Tibial artery (tissue), 4 donors: ENCODE measurements at regions not wholly inside any gene's neighbourhood (a gene's known extent, or its start where the extent isn't known, plus 50 kb on each side); places are given as distances from the start of the nearest gene placed in this dataset.

Source experiments
- DNase-seq, 2 donors: peaks; one replicate each; pipeline ENCODE4 v3.0.0-alpha.2; 2019
- H3K27ac ChIP-seq, 2 donors: fragments of 200-600 bp; sonication (generic) in 1 of 2; 1 replicate in 1 of 2; 2 replicates in 1 of 2; pipeline ENCODE4 v1.5.1; 2018 to 2019; ENCODE audit warnings: mild to moderate bottlenecking in 1 of 2
- H3K27me3 ChIP-seq, 2 donors: fragments of 200-600 bp; sonication (generic) in 1 of 2; one replicate each; pipeline versions ENCODE4 v1.5.1 to v1.6.0; 2016 to 2019
- H3K36me3 ChIP-seq, 3 donors: fragments of 200-600 bp; sonication (generic) in 2 of 3; one replicate each; pipeline ENCODE4 v1.5.1; 2016 to 2019; ENCODE audit warnings: mild to moderate bottlenecking in 2 of 3
- H3K4me1 ChIP-seq, 4 donors: fragments of 200-600 bp; sonication (generic) in 2 of 4; 1 replicate in 3 of 4; 2 replicates in 1 of 4; pipeline ENCODE4 v1.5.1; 2016 to 2019
- H3K4me3 ChIP-seq, 2 donors: fragments of 200-600 bp; sonication (generic) in 1 of 2; 1 replicate in 1 of 2; 2 replicates in 1 of 2; pipeline ENCODE4 v1.5.1; 2018 to 2019; ENCODE audit warnings: mild to moderate bottlenecking in 2 of 2
- H3K9me3 ChIP-seq, 3 donors: fragments of 200-600 bp; sonication (generic) in 1 of 3; one replicate each; pipeline ENCODE4 v1.5.1; 2016 to 2019
- CTCF ChIP-seq, 2 experiments: fragments of 200-600 bp in 1 of 2; fragments of 450-650 bp in 1 of 2; IDR thresholded peaks; one replicate each; pipeline ENCODE4 v1.5.1; 2017 to 2019; ENCODE audit warnings: antibody characterized with exemption in 2 of 2, mild to moderate bottlenecking in 1 of 2, moderate library complexity in 1 of 2
- intact Hi-C: fragments of 100-400 bp; cut with DNase I; formaldehyde crosslinking; loops from one replicate; pipeline ENCODE4 v1.15.0; 2023; ENCODE audit warnings: low total_unique reads

DNA sequence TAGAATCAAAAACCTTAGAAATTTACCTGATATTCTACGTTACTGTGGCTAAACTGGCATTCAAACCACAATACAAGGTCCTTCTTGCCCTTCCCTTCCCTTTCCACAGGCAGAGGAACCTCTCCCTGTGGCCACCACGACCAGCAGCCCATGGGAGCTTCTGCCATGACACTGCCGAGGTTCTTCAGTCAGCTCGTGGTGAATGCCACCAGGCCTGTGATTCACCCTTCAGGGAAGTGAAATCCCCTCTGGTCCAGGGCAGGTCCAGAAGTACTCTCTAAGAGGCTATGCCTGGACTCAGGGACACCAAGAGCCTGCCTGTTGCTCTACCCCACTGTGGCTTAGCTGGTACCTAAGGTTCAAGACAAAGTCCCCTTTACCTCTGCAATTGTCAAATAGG lies 123.0 kb downstream of the HTR1B start:
- H3K9me3 ChIP-seq, result no peaks in the 10 kb centered on the region
- intact Hi-C loops, result no loop called here
- no peak for DNase-seq
- no peak for TF ChIP-seq CTCF (IDR thresholded peaks at IDR 0.05)
- no peak overlapping the region for H3K27ac ChIP-seq
- no peaks in the 10 kb centered on the region for H3K27me3 ChIP-seq
- no peak overlapping the region for H3K4me3 ChIP-seq
- H3K4me1 ChIP-seq, result peaks cover 0 to 27% (median 6%) of the 10 kb centered on the region in 4 donors
- H3K36me3 ChIP-seq, result no peaks in the 10 kb centered on the region

DNA sequence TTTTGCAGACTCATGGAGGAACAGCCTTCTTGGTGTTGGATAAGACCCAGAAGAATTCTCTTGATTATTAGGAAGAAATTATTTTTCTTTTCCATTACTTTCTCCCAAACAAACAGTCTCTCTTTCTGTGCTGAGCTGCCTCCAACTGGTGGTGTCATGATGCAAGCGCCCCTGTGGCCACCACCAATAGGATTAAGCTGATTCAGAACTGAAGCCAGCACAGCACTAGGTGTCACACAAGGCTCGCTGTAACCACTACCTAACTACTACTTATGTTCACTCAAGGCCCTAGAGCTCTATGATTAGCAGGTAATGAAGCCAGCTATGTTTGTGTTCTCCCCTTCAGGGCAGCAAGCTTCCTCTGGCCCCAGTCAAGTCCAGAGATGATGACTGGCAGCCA lies 123.4 kb downstream of the HTR1B start:
- TF ChIP-seq CTCF (IDR thresholded peaks at IDR 0.05), result no peak
- no peaks in the 10 kb centered on the region for H3K27me3 ChIP-seq
- no peaks in the 10 kb centered on the region for H3K36me3 ChIP-seq
- peaks cover 0 to 27% (median 6%) of the 10 kb centered on the region in 4 donors for H3K4me1 ChIP-seq
- no peak overlapping the region for H3K27ac ChIP-seq
- no peak for DNase-seq
- H3K4me3 ChIP-seq, result no peak overlapping the region
- H3K9me3 ChIP-seq, result no peaks in the 10 kb centered on the region
- intact Hi-C loops, result no loop called here

DNA sequence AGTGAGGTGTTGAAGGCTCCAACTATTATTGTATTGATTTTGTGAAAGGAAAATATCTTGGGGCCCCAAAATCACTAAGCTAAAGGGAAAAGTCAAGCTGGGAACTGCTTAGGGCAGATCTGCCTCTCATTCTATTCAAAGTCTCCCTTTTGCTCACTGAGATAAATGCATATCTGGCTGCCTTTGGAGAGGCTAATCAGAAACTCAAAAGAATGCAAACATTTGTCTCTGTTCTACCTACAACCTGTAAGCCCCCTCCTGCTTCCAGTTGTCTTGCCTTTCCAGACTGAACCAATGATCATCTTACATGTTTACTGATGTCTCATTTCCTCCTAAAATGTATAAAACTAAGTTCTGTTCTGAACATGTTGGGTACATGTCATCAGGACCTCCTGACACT lies 125.9 kb downstream of the HTR1B start:
- no peak for DNase-seq
- no peak overlapping the region for H3K27ac ChIP-seq
- intact Hi-C loops, result no loop called here

DNA sequence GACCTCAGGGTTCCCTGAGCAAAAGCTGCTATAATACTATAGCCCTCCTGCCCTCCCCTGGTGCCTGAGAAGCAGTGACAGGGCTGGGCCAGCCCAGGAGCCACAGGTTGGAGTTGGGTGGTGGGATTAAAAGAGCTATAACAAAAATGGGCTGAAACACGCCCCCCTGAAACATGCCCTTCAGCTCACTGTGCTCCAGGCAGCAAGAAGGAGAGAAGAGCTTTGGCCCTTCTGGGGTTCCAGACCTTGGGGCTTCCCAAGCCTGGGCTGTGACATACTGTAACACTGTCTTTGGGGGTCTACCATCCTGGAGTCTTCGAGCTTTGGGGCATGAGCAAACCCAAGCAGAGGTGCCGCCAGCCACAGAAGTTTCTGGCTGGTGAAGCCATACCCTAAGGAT lies 129.2 kb downstream of the HTR1B start:
- no peak overlapping the region for H3K27ac ChIP-seq
- no peak overlapping the region for H3K4me3 ChIP-seq
- H3K36me3 ChIP-seq, result no peaks in the 10 kb centered on the region
- no peaks in the 10 kb centered on the region for H3K27me3 ChIP-seq
- intact Hi-C loops, result no loop called here
- H3K4me1 ChIP-seq, result peaks cover 0 to under 1% (median 0%) of the 10 kb centered on the region in 4 donors
- no peak for DNase-seq
- peaks cover 0 to 17% (median 15%) of the 10 kb centered on the region in 3 donors for H3K9me3 ChIP-seq
- TF ChIP-seq CTCF (IDR thresholded peaks at IDR 0.05), result no peak

More for the DNA sequence above, 125.9 kb downstream of the HTR1B start:
- Histone ChIP-seq H3K27me3 (no peaks in the 10 kb centered on the region), H3K36me3 (no peaks in the 10 kb centered on the region), H3K9me3 (peaks cover 0 to 17% (median 15%) of the 10 kb centered on the region in 3 donors), H3K4me1 (peaks cover 0 to 27% (median 6%) of the 10 kb centered on the region in 4 donors), H3K4me3 (no peak overlapping the region)
- no peak for TF ChIP-seq CTCF (IDR thresholded peaks at IDR 0.05)

- Histone ChIP-seq H3K4me3 (no peak overlapping the region), H3K27me3 (no peaks in the 10 kb centered on the region), H3K4me1 (no peaks in the 10 kb centered on the region), H3K36me3 (no peaks in the 10 kb centered on the region), H3K9me3 (peaks cover 0 to 17% (median 15%) of the 10 kb centered on the region in 3 donors), H3K27ac (no peak overlapping the region)
- intact Hi-C loops, result no loop called here
- DNase-seq, result no peak
- TF ChIP-seq CTCF (IDR thresholded peaks at IDR 0.05), result no peak
These were observed 130.2 kb downstream of the HTR1B start for GRCh38 chr6:77332915-77333623.
